IMR-90 (cell line): ENCODE measurements at regions not wholly inside any gene's neighbourhood (a gene's known extent, or its start where the extent isn't known, plus 50 kb on each side); places are given as distances from the start of the nearest gene placed in this dataset.
"Not testable (repeated sequence)": the region's sequence is repeated elsewhere in the genome, so short reads cannot be mapped to it uniquely, and the experiment has no call there.

Experiments
- ATAC-seq: fragments of 200-7000 bp; cut with Tn5 transposase; 2 replicates; pipeline ENCODE4 v1.9.1; 2020; ENCODE audit warnings: low read depth, mild to moderate bottlenecking, moderate library complexity
- BruUV-seq: library from RNA; stranded (reverse); fragments of 400-500 nt; replicated peaks from 2 replicates; lab custom pipeline; 2021; lab: Mats Ljungman, UMichigan
- CTCF ChIA-PET: fragments of 300-600 bp; formaldehyde crosslinking; extraction: SDS; loops from one replicate; lab custom pipeline; 2021; ENCODE audit warnings: antibody characterized with exemption; lab: Yijun Ruan, JAX
- POLR2A ChIA-PET: fragments of 300-600 bp; sonication (Branson Sonifier 250); formaldehyde crosslinking; loops from one replicate; lab custom pipeline; 2022; ENCODE audit warnings: antibody characterized with exemption; ENCODE audit not compliant: unreplicated experiment; lab: Charles Lee
- DNase-seq: peaks from one replicate; pipeline ENCODE4 v3.0.0; 2013
- H2AFZ ChIP-seq: replicated peaks from 2 replicates; pipeline ENCODE3; 2013; ENCODE audit warnings: low read length, mild to moderate bottlenecking; ENCODE audit not compliant: poor library complexity
- H2AK5ac ChIP-seq: 2 replicates; pipeline ENCODE4 v1.6.1; 2013; ENCODE audit warnings: low read depth, low read length, inconsistent platforms
- H2AK9ac ChIP-seq: replicated peaks from 2 replicates; pipeline ENCODE3; 2013; ENCODE audit warnings: mild to moderate bottlenecking, low read depth, low read length, moderate library complexity; ENCODE audit not compliant: poor library complexity
- H2BK120ac ChIP-seq: 2 replicates; pipeline ENCODE4 v1.6.1; 2013; ENCODE audit warnings: low read depth, low read length, inconsistent platforms
- H2BK15ac ChIP-seq: 3 replicates; pipeline ENCODE4 v1.6.1; 2013; ENCODE audit warnings: low read depth, low read length, inconsistent platforms
- H2BK20ac ChIP-seq: 2 replicates; pipeline ENCODE4 v1.6.1; 2013; ENCODE audit warnings: low read depth, mild to moderate bottlenecking, inconsistent platforms, low read length, moderate library complexity
- H2BK5ac ChIP-seq: 2 replicates; pipeline ENCODE4 v1.6.1; 2013; ENCODE audit warnings: mild to moderate bottlenecking, low read depth, low read length, inconsistent platforms; ENCODE audit not compliant: poor library complexity, severe bottlenecking
- H3K14ac ChIP-seq: replicated peaks from 2 replicates; pipeline ENCODE4 v1.6.1; 2013; ENCODE audit warnings: low read depth, low read length, inconsistent platforms
- H3K18ac ChIP-seq: 2 replicates; pipeline ENCODE4 v1.6.1; 2013; ENCODE audit warnings: low read depth, low read length, control low read depth
- H3K23ac ChIP-seq: 2 replicates; pipeline ENCODE4 v1.6.1; 2013; ENCODE audit warnings: low read depth, low read length, inconsistent platforms
- H3K27ac ChIP-seq: 2 replicates; pipeline ENCODE4 v1.5.1; 2013; ENCODE audit warnings: mild to moderate bottlenecking, control low read depth, low read length; ENCODE audit not compliant: insufficient read depth
- H3K27me3 ChIP-seq: 2 replicates; pipeline ENCODE4 v1.6.1; 2013; ENCODE audit warnings: low read length; ENCODE audit not compliant: control insufficient read depth, insufficient read depth
- H3K36me3 ChIP-seq: 2 replicates; pipeline ENCODE4 v1.6.1; 2013; ENCODE audit warnings: low read length, mixed read lengths; ENCODE audit not compliant: control insufficient read depth, insufficient read depth
- H3K4ac ChIP-seq: 2 replicates; pipeline ENCODE4 v1.6.1; 2013; ENCODE audit warnings: low read depth, low read length, inconsistent platforms
- H3K4me1 ChIP-seq: 2 replicates; pipeline ENCODE4 v1.6.1; 2013; ENCODE audit warnings: low read length, mixed read lengths; ENCODE audit not compliant: control insufficient read depth, insufficient read depth
- H3K4me2 ChIP-seq: 2 replicates; pipeline ENCODE4 v1.6.1; 2013; ENCODE audit warnings: low read depth, mild to moderate bottlenecking, control low read depth, low read length, moderate library complexity
- H3K4me3 ChIP-seq: 2 replicates; pipeline ENCODE4 v1.5.1; 2013; ENCODE audit warnings: low read depth, mild to moderate bottlenecking, control low read depth, low read length, moderate library complexity; ENCODE audit not compliant: insufficient read depth
- H3K56ac ChIP-seq: 2 replicates; pipeline ENCODE4 v1.6.1; 2013; ENCODE audit warnings: low read length, inconsistent platforms; ENCODE audit not compliant: insufficient read depth; ENCODE audit errors: extremely low read depth
- H3K79me1 ChIP-seq, 2 experiments: 2 replicates each; pipeline ENCODE4 v1.6.1; 2013; ENCODE audit warnings: low read length in 2 of 2, inconsistent platforms in 1 of 2, low read depth in 1 of 2
- H3K9ac ChIP-seq: 2 replicates; pipeline ENCODE4 v1.6.1; 2013; ENCODE audit warnings: low read depth, low read length, control low read depth
- H3K9me1 ChIP-seq: 2 replicates; pipeline ENCODE4 v1.6.1; 2013; ENCODE audit warnings: low read length, inconsistent platforms; ENCODE audit not compliant: insufficient read depth
- H3K9me3 ChIP-seq: 2 replicates; pipeline ENCODE4 v1.6.1; 2013; ENCODE audit warnings: low read length; ENCODE audit not compliant: control insufficient read depth, insufficient read depth
- H4K20me1 ChIP-seq: 2 replicates; pipeline ENCODE4 v1.6.1; 2013; ENCODE audit warnings: low read length, inconsistent platforms; ENCODE audit not compliant: insufficient read depth
- H4K5ac ChIP-seq: 2 replicates; pipeline ENCODE4 v1.6.1; 2013; ENCODE audit warnings: mild to moderate bottlenecking, low read depth, low read length, control low read depth
- H4K8ac ChIP-seq, 2 experiments: 2 replicates each; pipeline ENCODE4 v1.6.1; 2013; ENCODE audit warnings: low read depth in 2 of 2, low read length in 2 of 2, control low read depth in 1 of 2, inconsistent platforms in 1 of 2
- H4K91ac ChIP-seq: 2 replicates; pipeline ENCODE4 v1.6.1; 2013; ENCODE audit warnings: low read depth, low read length, inconsistent platforms; ENCODE audit not compliant: insufficient read depth
- WGBS, 2 experiments: methylation state at CpG; one replicate each; pipeline versions ENCODE4 v1.1.5 to v1.1.7; 2013; ENCODE audit warnings: missing lambda C conversion rate in 2 of 2; ENCODE audit not compliant: insufficient read length in 1 of 2; ENCODE audit errors: extremely low coverage in 2 of 2; 5-methylcytosine and 5-hydroxymethylcytosine counted together
- dilution Hi-C: fragments of 300-500 bp; cut with HindIII; formaldehyde crosslinking; loops from one replicate; pipeline ENCODE4 v1.14.3; 2018; ENCODE audit warnings: low sequenced_read_pairs; ENCODE audit not compliant: unreplicated experiment
- in situ Hi-C: fragments of 300-500 bp; cut with MboI; formaldehyde crosslinking; loops from 3 replicates; pipeline ENCODE4 v1.14.3; 2019; ENCODE audit warnings: low sequenced_read_pairs, inconsistent platforms, mixed read lengths
- intact Hi-C: fragments of 100-400 bp; cut with micrococcal nuclease; formaldehyde crosslinking; loops from 2 replicates; pipeline ENCODE4 v1.10.0; 2022

- H2AK5ac ChIP-seq, H4K5ac ChIP-seq, H2AFZ ChIP-seq, in situ Hi-C loops, H3K4me2 ChIP-seq, H3K4ac ChIP-seq, CTCF ChIA-PET, POLR2A ChIA-PET, H4K8ac ChIP-seq, H3K9me1 ChIP-seq, H3K14ac ChIP-seq, intact Hi-C loops, H3K56ac ChIP-seq, H2AK9ac ChIP-seq, H3K23ac ChIP-seq, H2BK15ac ChIP-seq, H3K18ac ChIP-seq, H2BK20ac ChIP-seq, dilution Hi-C loops, H2BK5ac ChIP-seq, ATAC-seq, H3K4me3 ChIP-seq, H4K20me1 ChIP-seq, H3K9me3 ChIP-seq, H3K27me3 ChIP-seq, H3K27ac ChIP-seq, H3K4me1 ChIP-seq, BruUV-seq, H4K91ac ChIP-seq, H3K36me3 ChIP-seq, H3K9ac ChIP-seq, H3K79me1 ChIP-seq, H2BK120ac ChIP-seq, DNase-seq: not testable (repeated sequence)
- no CpG with 5 or more reads among the region's 2 CpGs for WGBS, 2 experiments
Observed at GRCh38 chrY:26319488-26320202, 697.7 kb downstream of the CDY1 start.

- POLR2A ChIA-PET = not testable (repeated sequence)
Observed at GRCh38 chrY:26322756-26323155, 700.8 kb downstream of the CDY1 start.

More at GRCh38 chrY:26322756-26323155, 700.8 kb downstream of the CDY1 start:
- H2BK20ac ChIP-seq, H4K20me1 ChIP-seq, H3K23ac ChIP-seq, H2AK5ac ChIP-seq, H3K79me1 ChIP-seq, H4K8ac ChIP-seq, H3K9me3 ChIP-seq, H2AFZ ChIP-seq, H3K4ac ChIP-seq, ATAC-seq, H3K27ac ChIP-seq, intact Hi-C loops, DNase-seq, CTCF ChIA-PET, in situ Hi-C loops, H3K56ac ChIP-seq, H3K4me2 ChIP-seq, H4K5ac ChIP-seq, H2BK15ac ChIP-seq, H3K9ac ChIP-seq, H2BK5ac ChIP-seq, dilution Hi-C loops, H3K4me1 ChIP-seq, H3K27me3 ChIP-seq, BruUV-seq, H2AK9ac ChIP-seq, H3K18ac ChIP-seq, H2BK120ac ChIP-seq, H3K14ac ChIP-seq, H3K4me3 ChIP-seq, H3K9me1 ChIP-seq, H4K91ac ChIP-seq, H3K36me3 ChIP-seq: not testable (repeated sequence)
- WGBS, 2 experiments = no CpG with 5 or more reads among the region's 1 CpG
